GM12865 (cell line): ENCODE measurements at regions not wholly inside any gene's neighbourhood (a gene's known extent, or its start where the extent isn't known, plus 50 kb on each side); places are given as distances from the start of the nearest gene placed in this dataset.

Experiments used
- DNase-seq: peaks from one replicate; pipeline ENCODE4 v3.0.0; 2010; ENCODE audit warnings: low read depth
- H3K4me3 ChIP-seq: 2 replicates; pipeline ENCODE4 v1.5.1; 2011; ENCODE audit warnings: mild to moderate bottlenecking, low read depth, low read length, control low read depth
- TF ChIP-seq, protein P1 (sequence below): IDR thresholded peaks from 2 replicates; pipeline ENCODE4 v1.5.1; 2011; ENCODE audit warnings: low read length, control low read depth, low read depth, inconsistent platforms; ENCODE audit not compliant: insufficient read depth; ENCODE audit errors: missing control alignments

DNA sequence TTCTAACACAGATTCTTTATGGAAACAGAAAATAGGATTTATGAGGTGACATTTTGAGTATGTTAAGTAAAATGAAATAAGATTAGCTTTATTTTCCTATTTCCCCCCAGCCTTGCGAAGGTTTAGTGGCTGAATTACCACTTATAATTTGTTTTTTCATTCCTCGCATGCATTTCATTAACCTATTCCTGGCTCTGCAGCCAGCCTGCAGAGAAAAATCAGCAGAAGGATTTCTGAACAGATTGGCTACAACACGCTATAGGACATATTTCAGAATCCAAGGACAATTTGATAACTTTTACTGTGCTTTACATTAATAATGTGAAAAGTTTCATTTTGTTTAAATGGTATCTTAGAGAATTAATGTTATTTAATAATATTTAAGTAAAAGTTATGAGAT, 162.4 kb upstream of the MMS22L start:
- H3K4me3 ChIP-seq = no peak overlapping the region
- TF ChIP-seq, protein P1, sequence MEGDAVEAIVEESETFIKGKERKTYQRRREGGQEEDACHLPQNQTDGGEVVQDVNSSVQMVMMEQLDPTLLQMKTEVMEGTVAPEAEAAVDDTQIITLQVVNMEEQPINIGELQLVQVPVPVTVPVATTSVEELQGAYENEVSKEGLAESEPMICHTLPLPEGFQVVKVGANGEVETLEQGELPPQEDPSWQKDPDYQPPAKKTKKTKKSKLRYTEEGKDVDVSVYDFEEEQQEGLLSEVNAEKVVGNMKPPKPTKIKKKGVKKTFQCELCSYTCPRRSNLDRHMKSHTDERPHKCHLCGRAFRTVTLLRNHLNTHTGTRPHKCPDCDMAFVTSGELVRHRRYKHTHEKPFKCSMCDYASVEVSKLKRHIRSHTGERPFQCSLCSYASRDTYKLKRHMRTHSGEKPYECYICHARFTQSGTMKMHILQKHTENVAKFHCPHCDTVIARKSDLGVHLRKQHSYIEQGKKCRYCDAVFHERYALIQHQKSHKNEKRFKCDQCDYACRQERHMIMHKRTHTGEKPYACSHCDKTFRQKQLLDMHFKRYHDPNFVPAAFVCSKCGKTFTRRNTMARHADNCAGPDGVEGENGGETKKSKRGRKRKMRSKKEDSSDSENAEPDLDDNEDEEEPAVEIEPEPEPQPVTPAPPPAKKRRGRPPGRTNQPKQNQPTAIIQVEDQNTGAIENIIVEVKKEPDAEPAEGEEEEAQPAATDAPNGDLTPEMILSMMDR = no peak
- no peak for DNase-seq

DNA sequence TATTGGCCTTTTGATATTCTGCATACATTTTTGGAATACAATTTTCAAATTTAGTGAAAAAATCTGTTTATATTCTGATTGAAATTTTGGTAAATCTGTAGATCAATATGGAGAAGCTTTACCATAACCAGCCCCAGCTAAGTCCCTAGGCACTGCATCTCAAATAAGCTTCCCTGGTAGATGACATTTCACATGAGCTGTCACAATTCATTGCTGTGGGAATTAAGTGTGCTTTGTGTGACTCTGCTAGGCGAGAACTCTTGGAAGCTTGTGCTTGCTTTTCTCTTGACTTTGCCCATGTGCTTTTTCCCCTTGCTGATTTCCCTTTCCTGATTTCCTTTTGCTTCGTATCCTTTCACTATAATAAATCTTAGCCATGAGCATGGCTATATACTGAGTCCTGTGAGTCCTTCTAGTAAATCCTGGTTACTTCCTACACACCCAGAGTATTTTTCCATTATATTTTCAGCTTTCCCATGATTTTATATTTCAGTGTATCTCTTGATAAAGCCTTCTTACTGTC, 166.5 kb upstream of the MMS22L start:
- TF ChIP-seq, protein P1 = no peak
- DNase-seq = no peak
- no peak overlapping the region for H3K4me3 ChIP-seq

DNA sequence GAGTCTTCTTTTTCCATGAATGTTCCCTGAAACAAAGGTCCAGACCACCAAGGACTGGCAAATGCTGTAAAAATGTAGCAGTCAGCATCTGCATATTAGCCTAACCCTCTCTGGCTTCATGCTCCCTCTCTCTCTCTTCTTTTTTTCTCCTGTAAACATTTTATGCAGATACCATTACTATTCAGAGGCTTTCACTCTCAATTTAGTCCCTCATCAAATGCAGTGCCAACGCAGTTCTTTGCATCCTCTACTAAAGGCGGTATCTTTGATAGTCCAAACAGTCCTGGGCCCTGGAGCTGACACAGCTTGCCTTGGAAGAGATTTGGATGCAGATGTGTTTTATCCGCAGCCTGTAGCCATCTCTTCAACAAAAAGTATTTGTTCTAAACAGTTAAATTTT, 167.1 kb upstream of the MMS22L start:
- no peak for DNase-seq
- TF ChIP-seq, protein P1 = no peak
- no peak overlapping the region for H3K4me3 ChIP-seq

DNA sequence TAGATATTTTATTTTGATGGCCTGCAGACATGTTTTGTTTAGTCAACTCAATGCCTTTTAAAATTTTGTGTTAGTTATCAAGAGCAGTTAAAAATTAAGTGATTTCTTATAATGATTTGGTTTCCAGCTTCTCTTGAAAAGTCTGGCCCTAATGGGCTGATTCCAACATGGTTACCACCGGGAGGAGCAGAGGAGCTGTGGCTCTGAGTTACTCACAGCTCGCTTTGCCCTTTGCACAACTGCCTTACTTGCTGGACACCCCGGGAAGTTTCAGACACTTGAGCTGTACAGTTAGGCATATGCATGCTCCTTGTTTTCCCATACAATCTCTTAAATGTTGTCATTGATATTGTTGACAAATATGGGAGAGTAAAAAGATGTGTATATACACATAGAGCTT, 173.1 kb upstream of the MMS22L start:
- no peak overlapping the region for H3K4me3 ChIP-seq

GRCh38 chr6:97459535-97459934, 176.5 kb upstream of the MMS22L start:
- DNase-seq = no peak
- H3K4me3 ChIP-seq = no peak overlapping the region
- TF ChIP-seq, protein P1 = no peak

More for the DNA sequence above, 173.1 kb upstream of the MMS22L start:
- DNase-seq = no peak
- TF ChIP-seq, protein P1 = no peak

DNA sequence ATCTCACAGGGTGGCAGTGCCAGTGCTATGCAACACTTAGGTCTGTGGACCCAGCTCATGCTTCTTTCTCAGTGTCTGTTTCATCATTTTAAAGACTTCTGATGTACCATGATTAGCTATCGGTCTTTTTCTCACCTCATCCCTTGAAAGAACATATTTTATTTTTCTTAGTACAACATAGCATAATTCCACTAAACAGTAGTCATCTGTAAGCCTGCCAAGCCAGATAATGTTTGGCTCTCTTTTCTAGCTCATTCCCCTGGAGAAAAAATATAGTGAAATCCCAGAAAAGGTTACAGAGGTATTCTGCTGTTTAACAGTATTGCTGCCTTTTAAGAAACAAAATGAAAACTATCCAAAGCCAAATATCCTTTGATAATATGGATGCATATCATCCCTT, 177.0 kb upstream of the MMS22L start:
- TF ChIP-seq, protein P1 = no peak
- no peak overlapping the region for H3K4me3 ChIP-seq
- DNase-seq = no peak

- TF ChIP-seq, protein P1 = no peak
- DNase-seq = no peak
- no peak overlapping the region for H3K4me3 ChIP-seq
Observed at GRCh38 chr6:97460394-97461080, 177.5 kb upstream of the MMS22L start.
